NK-92 treated with Interleukin-12 subunit alpha and Interleukin-12 subunit beta, amount 100 ng/mL, for 24 hours (cell line): ENCODE measurements at regions not wholly inside any gene's neighbourhood (a gene's known extent, or its start where the extent isn't known, plus 50 kb on each side); places are given as distances from the start of the nearest gene placed in this dataset.
"Not testable (repeated sequence)": the region's sequence is repeated elsewhere in the genome, so short reads cannot be mapped to it uniquely, and the experiment has no call there.

Experiments
- DNase-seq: peaks from one replicate; lab custom pipeline; 2025; lab: John Stamatoyannopoulos, UW

DNA sequence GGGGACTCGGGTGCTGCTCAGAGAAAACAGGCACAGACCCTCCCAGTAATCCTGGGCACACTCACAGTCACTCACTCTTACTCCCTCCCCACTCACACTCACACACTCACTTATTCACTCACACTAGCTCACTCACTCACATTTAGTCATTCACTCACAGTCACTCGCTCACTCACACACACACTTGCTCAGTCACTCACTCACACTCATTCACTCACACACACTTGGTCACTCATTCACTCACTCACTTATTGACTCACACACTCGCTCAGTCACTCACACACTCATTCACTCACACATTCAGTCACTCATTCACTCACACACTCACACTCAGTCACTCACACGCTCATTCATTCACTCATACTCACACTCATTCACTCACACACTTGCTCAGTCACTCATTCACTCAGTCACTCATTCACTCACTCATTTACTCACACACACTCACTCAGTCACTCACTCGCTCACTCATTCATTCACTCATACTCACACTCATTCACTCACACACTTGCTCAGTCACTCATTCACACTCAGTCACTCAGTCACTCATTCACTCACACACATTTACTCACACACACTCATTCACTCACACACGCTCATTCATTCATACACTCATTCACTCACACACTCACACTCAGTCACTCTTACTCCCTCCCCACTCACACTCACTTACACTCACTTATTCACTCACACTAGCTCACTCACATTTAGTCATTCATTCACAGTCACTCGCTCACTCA, 164.2 kb upstream of the C1orf174 start:
- no peak for DNase-seq

DNA sequence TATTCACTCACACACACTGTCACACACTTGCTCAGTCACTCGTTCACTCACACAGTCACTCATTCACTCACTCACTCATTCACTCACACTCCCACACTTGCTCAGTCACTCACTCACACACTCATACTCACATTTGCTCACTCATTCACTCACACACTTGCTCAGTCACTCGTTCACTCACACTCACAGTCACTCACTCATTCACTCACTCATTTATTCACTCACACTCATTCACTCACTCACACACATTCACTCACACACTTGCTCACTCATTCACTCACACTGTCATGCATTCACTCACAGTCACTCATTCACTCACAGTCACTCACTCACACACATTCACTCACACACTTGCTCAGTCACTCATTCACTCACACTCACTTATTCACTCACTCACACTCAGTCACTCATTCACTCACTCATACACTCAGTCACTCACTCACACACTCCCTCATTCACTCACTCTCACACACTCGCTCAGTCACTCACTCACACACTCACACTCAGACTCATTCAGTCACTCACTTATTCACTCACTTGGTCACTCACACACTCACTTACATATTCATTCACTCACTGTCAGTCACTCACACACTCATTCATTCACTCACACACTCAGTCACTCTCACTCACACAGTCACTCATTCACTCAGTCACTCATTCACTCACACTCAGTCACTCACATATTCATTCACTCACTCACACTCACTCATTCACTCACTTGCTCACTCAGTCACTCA, 167.0 kb upstream of the C1orf174 start:
- no peak for DNase-seq

DNA sequence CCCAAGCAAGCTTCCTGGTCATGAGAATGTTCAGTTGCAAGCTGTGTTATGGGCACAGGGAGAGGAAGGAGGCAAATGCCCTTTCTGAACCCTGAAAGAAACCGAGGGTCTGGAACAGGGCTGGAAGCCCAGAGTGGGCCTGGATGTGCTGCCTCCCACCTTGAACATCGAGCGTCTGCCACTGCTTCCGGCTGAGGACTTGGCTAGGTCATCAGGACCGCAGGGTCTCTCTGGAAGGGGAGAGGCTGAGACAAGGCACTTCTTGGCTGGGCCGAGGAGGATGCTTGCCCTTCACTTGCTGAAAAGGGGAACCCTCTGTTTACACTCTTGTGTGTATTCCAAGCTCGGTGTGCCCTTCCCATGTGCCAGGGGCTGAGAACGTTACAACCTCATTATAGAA, 168.0 kb upstream of the C1orf174 start:
- DNase-seq: no peak

DNA sequence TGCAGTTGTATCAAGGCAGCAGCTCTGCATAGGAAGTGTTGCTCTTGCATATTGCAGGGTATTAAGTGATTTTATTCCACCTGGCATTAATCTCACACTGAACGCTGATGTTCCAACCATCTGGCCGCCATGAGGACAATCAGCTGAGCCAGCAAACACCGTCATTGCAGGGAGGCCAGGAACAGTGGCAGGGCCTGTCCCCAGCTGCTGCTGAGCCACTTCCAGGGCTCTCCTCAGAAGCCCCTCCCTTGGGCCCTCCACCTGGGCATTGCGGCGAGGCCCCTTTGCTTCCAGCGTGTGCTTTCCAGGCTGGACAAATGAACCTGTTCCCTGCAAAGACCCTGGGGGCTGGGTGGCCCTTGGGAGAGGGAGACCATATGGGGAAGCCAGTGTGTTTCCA, 171.6 kb upstream of the C1orf174 start:
- no peak for DNase-seq

DNA sequence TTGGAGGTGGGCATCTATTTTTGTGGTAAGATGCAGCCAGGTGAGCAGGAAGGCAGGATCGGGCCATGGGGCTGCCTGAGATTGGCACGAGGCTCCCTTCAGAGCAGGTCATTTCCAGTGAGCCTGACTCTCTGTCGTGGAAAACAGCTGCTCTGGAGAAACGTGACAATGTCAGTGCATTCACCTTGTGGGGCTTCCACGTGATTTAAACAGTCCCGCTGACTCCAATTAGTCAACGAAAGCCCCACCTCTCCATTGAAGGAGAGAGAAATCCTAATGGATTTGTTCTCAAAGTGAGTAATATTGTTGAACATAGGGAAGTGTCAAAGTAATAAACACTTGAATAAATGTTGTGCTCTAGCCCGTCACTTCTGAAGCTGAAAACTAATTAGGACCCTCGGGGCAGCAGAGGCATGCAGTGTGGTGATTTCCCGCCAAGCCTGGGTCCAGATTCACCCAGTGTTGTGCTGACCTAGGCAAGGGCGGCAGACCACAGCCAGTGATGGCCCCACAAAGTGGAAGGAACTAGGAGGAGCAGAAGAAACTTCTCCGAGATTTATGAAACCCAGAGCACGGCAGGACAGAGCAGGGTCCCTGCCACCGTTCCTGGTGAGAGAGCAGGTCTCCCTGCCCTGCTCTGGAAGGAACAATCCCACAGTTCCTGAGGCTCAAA, 172.5 kb upstream of the C1orf174 start:
- no peak for DNase-seq

DNA sequence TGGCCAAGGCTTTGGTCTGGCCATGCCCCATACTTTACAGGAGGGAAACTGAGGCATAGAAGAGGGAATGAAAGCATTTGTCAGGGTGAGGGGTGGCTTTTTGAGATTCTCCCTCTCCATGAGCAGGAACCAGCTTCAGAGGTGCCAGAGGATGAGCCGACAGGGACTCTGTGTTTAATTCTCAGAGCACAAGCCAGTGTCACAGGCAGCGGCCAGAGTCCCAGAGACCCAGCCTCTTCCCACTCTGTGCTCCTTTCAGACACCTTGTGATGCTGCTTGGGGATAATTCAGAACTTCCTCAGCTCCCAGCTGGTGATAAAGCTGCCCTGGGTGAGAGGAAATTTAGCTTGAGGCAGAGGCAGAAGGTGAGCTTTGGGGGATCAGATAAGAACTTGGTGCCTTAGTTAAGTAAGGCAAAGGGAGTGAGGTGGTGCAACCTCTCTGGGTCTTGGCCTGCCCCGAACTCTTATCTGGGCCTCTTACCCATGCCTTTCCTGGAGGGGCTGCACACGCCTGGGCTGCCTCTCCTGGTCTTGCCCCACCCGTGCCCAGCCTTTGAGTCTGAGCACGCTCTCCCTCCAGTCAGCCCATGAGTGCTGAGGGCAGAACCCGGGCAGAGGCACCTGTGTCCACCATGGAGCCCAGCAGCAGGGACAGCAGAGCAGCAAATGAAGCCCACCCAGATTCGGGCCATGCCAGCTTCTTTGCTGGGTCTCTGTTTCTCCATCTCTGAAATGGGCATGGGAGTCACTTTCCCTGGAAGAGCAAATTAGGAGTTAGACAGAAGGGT, 175.6 kb upstream of the C1orf174 start:
- DNase-seq: no peak

DNA sequence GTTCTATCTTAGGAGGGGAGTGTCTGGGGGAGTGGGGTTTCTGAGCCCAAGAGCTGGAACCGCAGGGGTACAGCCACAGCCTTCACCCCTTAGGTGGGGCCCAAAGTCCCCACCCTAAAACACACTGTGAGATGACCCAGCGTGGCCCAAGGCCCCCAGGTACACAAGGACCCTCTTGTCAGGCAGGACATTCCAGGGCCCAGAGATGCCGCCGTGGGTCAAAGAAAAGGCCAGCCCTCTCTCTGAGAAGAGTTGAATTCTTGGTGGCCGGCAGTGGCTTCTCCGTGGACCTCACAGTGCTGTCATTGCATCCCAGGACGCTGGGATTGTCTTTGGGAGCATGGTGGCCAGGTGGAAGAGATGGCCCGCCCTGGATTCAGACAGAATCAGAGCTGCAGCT, 176.3 kb upstream of the C1orf174 start:
- DNase-seq: no peak

DNA sequence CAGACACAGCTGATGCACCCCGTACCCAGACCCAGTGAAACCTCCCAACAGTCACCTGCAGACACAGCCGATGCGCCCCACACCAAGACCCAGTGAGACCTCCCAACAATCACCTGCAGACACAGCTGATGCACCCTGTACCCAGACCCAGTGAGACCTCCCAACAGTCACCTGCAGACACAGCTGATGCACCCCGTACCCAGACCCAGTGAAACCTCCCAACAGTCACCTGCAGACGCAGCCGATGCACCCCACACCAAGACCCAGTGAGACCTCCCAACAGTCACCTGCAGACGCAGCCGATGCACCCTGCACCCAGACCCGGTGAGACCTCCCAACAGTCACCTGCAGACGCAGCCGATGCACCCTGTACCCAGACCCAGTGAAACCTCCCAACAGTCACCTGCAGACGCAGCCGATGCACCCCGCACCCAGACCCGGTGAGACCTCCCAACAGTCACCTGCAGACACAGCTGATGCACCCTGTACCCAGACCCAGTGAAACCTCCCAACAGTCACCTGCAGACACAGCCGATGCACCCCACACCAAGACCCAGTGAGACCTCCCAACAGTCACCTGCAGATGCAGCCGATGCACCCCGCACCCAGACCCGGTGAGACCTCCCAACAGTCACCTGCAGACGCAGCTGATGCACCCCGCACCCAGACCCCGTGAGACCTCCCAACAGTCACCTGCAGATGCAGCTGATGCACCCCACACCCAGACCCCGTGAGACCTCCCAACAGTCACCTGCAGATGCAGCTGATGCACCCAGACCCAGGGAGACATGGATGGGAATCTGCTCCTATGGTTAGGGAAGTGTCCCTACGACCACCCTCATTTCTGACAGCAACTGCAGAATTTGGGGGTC, 178.3 kb upstream of the C1orf174 start:
- not testable (repeated sequence) for DNase-seq

DNA sequence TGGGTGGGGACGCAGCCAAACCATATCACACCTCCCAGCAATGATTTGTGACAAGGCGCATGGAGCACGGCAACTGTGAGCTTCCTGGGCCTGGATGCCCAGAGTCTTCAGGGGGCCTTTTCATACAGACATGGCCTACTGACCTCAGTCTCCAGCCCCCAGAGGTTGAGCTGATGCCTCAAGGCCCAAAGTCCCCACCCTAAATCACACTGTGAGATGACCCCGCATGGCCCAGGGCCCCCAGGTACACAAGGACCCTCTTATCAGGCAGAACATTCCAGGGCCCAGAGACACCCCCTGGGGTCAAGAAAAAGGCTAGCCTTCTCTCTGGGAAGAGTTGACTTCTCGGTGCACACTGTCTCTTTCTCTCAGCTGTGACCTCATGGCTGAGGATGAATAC, 179.7 kb upstream of the C1orf174 start:
- no peak for DNase-seq

DNA sequence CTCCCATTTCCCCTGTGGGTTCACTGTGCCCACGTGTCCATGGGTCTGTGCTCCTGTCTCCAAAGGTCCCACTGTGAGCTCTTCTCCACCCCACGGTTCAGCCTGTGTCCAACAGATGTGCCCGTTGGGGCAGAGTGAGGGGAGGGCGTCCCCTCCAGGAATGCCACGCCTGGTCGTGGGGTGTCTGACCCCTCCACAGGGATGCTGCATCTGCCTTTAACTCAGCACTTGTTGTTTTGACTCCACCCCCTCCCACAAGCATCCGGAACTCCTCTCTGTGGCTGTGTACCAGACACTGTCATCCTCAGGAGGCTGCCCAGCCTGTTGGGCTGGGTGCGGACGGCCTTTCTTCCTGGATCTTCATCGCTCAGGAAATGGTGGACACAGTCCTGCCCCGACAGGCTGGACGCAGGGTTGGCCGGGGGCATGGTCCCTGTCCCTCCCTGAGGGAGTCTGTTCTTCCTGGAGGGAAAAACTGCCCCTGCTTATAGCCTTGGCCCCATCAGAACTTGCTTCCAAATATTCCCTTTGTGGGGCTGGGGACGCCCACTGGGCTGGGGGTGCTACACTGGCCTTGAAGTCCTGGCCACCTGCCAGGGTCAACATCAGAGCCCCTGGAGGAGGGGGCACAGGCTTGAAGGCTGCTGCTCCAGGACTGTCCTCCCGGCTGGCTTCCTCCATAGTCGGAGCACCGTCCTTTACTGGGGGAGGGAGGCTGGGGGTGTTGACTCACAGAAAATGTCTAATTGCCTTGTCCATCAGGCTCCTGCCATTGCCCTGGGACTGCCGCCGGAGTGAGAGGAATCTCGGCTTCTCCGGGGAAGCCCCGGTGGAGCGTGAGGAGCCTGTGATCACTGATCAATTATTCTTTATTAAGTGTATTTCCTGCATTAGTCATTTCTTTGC, 182.0 kb upstream of the C1orf174 start:
- DNase-seq: no peak

DNA sequence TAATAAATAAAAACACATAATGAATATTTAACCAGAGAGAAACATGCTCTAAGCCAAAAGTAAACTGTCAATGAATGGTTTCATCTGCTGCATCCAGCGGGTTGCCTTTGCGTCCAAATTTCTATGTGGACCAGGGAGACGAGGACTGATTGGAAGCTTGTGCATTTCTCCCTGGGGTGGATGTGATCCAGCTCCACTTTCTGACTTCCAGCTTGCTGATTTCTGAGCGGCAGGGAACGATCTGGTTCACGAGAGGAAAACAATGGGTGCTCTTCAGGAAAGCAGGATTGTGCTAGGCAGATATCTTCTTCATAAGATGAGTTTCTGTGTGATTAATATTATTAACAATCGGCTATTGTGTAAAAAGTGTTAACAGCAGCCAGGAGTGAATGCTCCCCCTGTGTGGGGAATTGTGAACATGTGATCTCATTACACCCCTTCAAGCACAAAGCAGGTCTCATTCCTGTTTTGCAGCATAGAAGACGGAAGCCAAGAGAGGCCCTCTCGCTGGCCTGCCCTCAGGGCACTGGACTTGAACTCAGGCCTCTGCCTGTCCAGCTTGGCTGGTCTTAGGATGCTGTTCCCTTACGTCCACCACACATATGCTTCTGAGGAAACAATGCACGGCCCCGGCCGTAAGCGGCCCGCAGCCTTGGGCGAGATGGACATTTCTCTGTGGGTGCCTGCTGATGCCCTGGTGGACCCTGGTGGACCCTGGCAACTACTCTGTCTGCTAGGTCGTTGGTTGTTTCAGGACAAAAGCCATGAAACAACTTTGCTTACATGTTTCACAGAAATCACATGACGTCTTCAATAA, 183.4 kb upstream of the C1orf174 start:
- DNase-seq: no peak

DNA sequence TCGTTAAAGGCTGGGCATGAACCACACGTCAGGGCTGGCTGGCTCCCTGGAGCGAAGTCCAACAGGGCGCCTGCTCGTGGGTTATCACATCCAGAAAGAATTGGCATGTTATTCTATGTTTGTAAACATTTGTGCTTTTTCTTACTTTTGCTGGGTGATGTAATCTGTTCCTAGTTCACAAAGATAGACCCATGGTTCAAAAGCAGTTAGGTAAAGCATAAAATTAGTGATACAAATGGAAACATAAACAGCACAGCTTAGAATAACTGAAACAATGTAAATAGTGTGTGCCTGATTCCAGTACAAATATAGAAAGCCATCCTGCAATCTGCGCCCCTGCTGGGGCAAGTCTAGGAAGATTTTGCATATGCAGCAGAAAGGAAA, 184.0 kb upstream of the C1orf174 start:
- DNase-seq: no peak

DNA sequence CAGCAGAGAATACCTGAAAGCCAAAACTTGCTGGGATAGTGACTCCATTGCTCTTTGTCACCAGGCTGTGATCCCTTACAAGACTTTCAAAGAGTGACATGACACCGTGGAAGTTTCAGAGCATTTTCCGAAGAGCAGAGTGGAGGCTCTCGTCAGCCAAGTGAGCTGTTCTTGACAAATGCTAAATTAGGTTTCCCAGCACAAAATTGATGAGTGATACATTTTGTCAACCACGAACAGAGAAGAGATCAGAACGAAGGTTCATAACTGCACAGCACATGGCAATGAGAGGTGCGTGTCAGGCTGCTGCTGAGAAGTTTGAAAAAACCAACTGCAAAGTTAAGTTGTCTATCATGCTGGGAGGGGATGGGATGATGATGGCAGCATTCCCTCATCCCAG, 184.4 kb upstream of the C1orf174 start:
- no peak for DNase-seq

DNA sequence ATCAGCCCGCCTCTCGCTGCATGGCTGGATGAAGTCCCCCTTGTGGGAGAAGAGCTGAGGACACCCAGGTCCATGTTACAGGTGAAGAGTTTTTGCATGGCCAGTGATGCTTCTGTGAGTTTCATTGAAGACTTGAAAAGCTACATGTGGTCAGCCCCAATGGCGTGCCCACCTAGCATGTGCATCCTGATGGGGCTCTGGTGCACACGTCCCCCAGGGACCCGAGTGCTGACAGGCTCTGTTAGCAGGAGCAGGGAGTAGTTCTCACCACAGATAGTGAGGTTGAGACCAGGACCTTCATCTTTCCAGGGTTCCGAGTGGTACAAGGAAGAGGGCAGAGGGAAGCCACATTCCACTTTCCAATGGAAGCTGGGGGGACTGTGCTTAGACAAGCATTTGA, 184.8 kb upstream of the C1orf174 start:
- DNase-seq: no peak

DNA sequence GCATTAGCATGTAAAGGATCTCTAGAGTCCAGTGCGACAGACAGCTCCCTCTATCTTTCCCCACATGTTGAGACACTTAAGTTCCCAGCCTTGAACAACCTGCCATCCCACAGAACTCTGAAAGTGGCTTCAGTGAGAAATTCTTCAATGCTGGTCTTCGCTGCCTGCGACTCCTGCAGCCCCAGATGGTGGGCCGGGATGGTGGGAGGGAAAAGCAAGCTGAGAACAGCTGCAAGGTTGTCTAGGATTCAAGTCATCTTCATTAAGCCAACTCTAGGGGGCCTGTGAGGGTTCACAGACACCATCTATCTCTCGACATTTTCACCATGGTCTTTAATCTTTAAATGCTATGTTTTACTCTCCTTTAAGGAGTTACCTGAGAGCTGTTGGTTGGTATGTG, 185.5 kb upstream of the C1orf174 start:
- DNase-seq: no peak

DNA sequence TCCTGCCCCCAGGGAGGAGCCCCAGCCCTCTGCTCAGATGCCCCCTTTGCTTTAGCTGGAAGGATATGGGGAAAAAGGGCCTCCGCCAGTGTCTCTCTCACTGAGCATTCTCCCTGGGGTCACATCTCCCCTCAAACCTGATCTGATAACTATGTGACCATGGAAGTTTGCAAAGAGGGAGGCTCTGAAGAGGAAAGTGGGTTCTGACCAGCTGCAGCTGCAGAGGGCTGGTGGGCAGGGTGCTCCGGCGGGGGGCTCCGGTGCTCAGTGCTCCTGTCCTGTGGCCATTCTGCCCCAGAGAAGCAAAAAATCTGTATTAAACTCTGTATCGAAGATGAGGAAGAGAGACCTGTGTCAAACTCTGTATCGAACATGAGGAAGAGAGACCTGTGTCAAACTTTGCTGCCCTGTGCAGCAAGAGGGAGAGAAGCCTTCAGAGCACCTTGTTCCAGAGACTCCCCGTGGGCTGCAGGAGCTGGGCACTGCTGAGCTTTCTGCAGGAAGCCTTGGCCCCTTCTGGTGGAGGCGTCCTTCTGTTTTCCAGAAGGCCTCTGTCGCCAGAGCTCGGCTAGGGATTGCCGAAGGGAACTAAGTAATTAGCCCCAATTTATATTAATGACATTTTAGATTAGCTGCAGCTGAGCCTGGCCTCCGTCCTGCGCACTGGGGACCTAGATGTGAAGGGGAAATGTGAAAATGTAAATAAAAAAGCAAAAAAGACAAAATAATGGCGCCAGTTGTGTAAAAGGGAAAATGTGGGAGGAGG, 186.2 kb upstream of the C1orf174 start:
- DNase-seq: no peak

DNA sequence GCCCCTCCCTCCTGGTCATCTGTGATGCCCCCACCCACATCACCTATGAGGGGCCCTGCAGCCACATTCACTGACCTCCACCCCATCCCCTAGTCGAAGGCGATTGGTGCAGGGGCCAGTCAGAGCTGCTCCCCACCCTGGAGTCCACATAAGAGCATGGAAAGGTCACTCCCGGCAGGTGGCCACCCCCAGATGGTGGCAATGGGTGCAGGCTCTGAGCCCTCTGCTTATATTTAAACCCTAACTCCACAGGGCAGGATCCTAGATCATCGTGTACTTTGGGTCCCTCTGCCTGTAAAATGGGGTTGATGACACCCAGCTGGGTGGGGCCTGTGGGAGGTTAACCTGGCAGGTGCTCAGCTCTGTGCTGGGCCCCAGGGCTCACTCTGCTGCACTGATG, 186.8 kb upstream of the C1orf174 start:
- no peak for DNase-seq

DNA sequence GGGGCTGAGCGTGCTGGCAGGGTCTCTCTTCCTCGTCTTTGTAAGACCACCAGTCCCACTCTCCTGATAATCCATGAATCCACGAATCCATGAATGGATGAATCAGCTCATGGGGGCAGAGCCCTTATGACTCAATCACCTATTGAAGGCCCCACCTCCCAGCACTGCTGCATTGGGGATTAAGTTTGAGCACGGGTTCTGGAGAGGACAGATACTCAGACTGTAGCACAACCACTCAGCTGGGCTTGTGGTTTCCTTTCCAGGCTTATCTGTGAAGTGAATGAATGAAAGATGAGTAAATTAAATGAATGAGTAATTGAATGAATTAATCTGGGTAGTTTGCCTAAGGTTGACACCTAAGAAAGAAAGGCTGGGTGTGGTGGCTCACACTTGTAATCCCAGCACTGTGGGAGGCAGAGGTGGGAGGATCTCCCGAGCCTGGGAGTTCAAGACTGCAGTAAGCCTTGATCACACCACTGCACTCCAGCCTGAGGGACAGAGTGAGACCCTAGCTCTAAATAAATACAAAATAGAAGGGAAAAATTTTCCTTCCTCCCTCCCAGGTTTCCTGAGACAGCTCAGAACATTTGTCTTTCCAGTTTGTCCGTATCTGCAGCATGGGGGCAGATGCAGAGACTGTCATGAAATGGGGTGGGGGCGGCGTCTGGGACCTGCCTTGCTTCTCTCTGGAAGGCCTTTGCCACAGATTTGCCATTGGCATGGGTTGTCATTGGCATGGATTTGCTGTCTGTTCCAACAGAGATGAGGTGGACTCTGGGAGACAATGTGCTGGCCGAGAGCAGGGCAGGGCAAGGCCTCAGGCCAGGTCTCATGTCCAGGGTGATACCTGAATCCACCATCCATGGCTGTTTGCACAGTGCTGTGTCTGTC, 187.7 kb upstream of the C1orf174 start:
- no peak for DNase-seq
